ENCODE measurements at regions not wholly inside any gene's neighbourhood (a gene's known extent, or its start where the extent isn't known, plus 50 kb on each side); places are given as distances from the start of the nearest gene placed in this dataset.

DNA sequence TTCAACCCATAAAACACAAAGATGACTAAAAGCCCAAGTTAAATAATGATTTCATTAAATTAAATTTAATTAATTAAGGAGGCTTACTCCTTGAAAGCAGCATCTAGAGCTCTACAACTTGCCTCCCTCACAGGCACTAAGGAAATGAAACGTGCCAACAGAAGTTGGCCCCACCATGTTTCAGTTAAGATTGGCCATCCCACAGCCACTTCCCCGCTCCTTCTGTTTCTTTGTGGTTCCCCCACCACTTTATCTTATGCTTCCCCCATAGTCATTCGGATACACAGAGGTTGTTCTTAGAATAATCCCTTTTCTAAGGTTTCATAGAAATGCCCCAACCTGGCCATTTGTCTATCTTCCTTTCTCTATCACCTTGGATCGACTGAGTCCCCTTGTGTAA lies 101.6 kb upstream of the RIOK3 start:
- H3K9me3 ChIP-seq (ENCODE audit: low read length): no peaks in the 10 kb centered on the region
- H2AFZ ChIP-seq (ENCODE audit: low read length): no peak overlapping the region
- FAIRE-seq (no peak), ATAC-seq (no peak), DNase-seq (ENCODE audit: low spot score) (no peak)
- no peaks in the 10 kb centered on the region; a peak in 1 of 5 replicates for H3K36me3 ChIP-seq (replicated peaks in 1 of 2; ENCODE audit: control insufficient read depth in 1 of 2, insufficient read depth in 2 of 2, low read length in 2 of 2)
- H3K4me3 ChIP-seq (replicated peaks in 1 of 3; ENCODE audit: insufficient read depth in 1 of 3, low read depth in 2 of 3, low read length in 3 of 3): no peak overlapping the region
- CTCF ChIA-PET (ENCODE audit: low intra/inter-chr PET ratio, low total read pairs): no interaction called here
- H3K27ac ChIP-seq (ENCODE audit: extremely low read length, insufficient read depth, low read length): no peak overlapping the region
- H3K4me1 ChIP-seq (ENCODE audit: insufficient read depth, low read length): peaks cover 22% of the 10 kb centered on the region
- no peak overlapping the region for H3K9ac ChIP-seq (ENCODE audit: insufficient read depth, low read depth, low read length)
- H3K27me3 ChIP-seq (ENCODE audit: control insufficient read depth in 1 of 2, insufficient read depth in 2 of 2, low read length in 2 of 2): no peaks in the 10 kb centered on the region
- no peaks in the 10 kb centered on the region for H3K79me2 ChIP-seq (ENCODE audit: insufficient read depth, low read length)
- BruUV-seq (replicated peaks): no TSS peak
- POLR2A ChIA-PET: no interaction called here
- H3K4me2 ChIP-seq (ENCODE audit: low read depth, low read length): no peak overlapping the region
- intact Hi-C loops (cut with micrococcal nuclease; ENCODE audit: unreplicated experiment) (no loop called here), in situ Hi-C loops (cut with HindIII; ENCODE audit: extremely low pct_ligation_motif_present, low pct_unique_long_range_greater_than_20kb) (no loop called here)
- TF ChIP-seq ZNF468 (CRISPR knock-in tag; IDR thresholded peaks at IDR 0.05) (no peak), DR1 (CRISPR knock-in tag; IDR thresholded peaks at IDR 0.05) (no peak)
- TF ChIP-seq, protein P1, sequence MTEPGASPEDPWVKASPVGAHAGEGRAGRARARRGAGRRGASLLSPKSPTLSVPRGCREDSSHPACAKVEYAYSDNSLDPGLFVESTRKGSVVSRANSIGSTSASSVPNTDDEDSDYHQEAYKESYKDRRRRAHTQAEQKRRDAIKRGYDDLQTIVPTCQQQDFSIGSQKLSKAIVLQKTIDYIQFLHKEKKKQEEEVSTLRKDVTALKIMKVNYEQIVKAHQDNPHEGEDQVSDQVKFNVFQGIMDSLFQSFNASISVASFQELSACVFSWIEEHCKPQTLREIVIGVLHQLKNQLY (CRISPR knock-in tag; IDR thresholded peaks at IDR 0.05): no peak
- H4K20me1 ChIP-seq (ENCODE audit: insufficient read depth, low read length): no peaks in the 10 kb centered on the region
- WGBS (ENCODE audit: low lambda C conversion rate): 96% methylated on average over 4 of the region's 4 CpGs

DNA sequence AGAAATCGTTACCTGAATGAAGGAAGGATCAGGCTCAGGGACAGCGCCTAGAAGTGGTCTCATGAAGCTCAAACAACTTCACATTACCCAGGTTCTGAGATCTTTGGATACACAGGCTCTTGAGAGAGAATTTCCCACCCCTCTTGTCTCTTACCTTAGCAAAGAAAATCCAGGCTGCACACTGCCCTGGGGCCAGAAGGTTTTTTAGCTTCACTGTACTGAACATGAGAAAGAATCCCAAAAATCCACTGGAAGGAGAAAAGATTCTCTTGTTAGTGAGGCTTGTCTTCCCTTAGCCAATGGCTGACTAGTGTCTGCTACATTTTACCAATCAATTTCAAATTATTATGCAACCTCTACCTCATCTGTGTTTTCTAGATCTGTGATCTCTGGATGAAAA lies 101.0 kb upstream of the RIOK3 start:
- POLR2A ChIA-PET: no interaction called here
- no peak overlapping the region for H3K9ac ChIP-seq (ENCODE audit: insufficient read depth, low read depth, low read length)
- no peaks in the 10 kb centered on the region for H3K9me3 ChIP-seq (ENCODE audit: low read length)
- H3K27ac ChIP-seq (ENCODE audit: extremely low read length, insufficient read depth, low read length): no peak overlapping the region
- ATAC-seq (no peak), FAIRE-seq (no peak), DNase-seq (ENCODE audit: low spot score) (no peak)
- H3K4me2 ChIP-seq (ENCODE audit: low read depth, low read length): no peak overlapping the region
- H2AFZ ChIP-seq (ENCODE audit: low read length): no peak overlapping the region
- in situ Hi-C loops (cut with HindIII; ENCODE audit: extremely low pct_ligation_motif_present, low pct_unique_long_range_greater_than_20kb): no loop called here
- intact Hi-C loops (cut with micrococcal nuclease; ENCODE audit: unreplicated experiment): no loop called here
- no peaks in the 10 kb centered on the region for H4K20me1 ChIP-seq (ENCODE audit: insufficient read depth, low read length)
- no peak overlapping the region for H3K4me3 ChIP-seq (replicated peaks in 1 of 3; ENCODE audit: insufficient read depth in 1 of 3, low read depth in 2 of 3, low read length in 3 of 3)
- H3K79me2 ChIP-seq (ENCODE audit: insufficient read depth, low read length): no peaks in the 10 kb centered on the region
- H3K27me3 ChIP-seq (ENCODE audit: control insufficient read depth in 1 of 2, insufficient read depth in 2 of 2, low read length in 2 of 2): no peaks in the 10 kb centered on the region
- WGBS (ENCODE audit: low lambda C conversion rate): 100% methylated on average over 2 of the region's 2 CpGs
- no peaks in the 10 kb centered on the region; a peak in 1 of 5 replicates for H3K36me3 ChIP-seq (replicated peaks in 1 of 2; ENCODE audit: control insufficient read depth in 1 of 2, insufficient read depth in 2 of 2, low read length in 2 of 2)
- TF ChIP-seq FOXJ3 (CRISPR knock-in tag; IDR thresholded peaks at IDR 0.05; ENCODE audit: borderline replicate concordance) (no peak), MTF2 (CRISPR knock-in tag; IDR thresholded peaks at IDR 0.05; ENCODE audit: borderline replicate concordance) (no peak), ZNF382 (CRISPR knock-in tag; IDR thresholded peaks at IDR 0.05; ENCODE audit: borderline replicate concordance) (no peak), ZMYM3 (CRISPR knock-in tag; IDR thresholded peaks at IDR 0.05) (no peak), HNF4A (CRISPR knock-in tag; IDR thresholded peaks at IDR 0.05) (no peak), ZNF331 (CRISPR knock-in tag; IDR thresholded peaks at IDR 0.05) (no peak), NPAS2 (CRISPR knock-in tag; IDR thresholded peaks at IDR 0.05; ENCODE audit: borderline replicate concordance) (no peak), ZC3H13 (CRISPR knock-in tag; IDR thresholded peaks at IDR 0.05) (no peak), NRL (CRISPR knock-in tag; IDR thresholded peaks at IDR 0.05; ENCODE audit: borderline replicate concordance) (no peak)
- TF ChIP-seq, protein P2, sequence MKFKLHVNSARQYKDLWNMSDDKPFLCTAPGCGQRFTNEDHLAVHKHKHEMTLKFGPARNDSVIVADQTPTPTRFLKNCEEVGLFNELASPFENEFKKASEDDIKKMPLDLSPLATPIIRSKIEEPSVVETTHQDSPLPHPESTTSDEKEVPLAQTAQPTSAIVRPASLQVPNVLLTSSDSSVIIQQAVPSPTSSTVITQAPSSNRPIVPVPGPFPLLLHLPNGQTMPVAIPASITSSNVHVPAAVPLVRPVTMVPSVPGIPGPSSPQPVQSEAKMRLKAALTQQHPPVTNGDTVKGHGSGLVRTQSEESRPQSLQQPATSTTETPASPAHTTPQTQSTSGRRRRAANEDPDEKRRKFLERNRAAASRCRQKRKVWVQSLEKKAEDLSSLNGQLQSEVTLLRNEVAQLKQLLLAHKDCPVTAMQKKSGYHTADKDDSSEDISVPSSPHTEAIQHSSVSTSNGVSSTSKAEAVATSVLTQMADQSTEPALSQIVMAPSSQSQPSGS (CRISPR knock-in tag; IDR thresholded peaks at IDR 0.05): no peak
- no TSS peak for BruUV-seq (replicated peaks)
- CTCF ChIA-PET (ENCODE audit: low intra/inter-chr PET ratio, low total read pairs): no interaction called here
- peaks cover 27% of the 10 kb centered on the region for H3K4me1 ChIP-seq (ENCODE audit: insufficient read depth, low read length)
